Activated CD4-positive, CD25-positive, alpha-beta regulatory T cell treated with anti-CD3 and anti-CD28 coated beads, Interleukin-2, amount 50 U/mL, for 16 hours (primary cell): ENCODE measurements at regions not wholly inside any gene's neighbourhood (a gene's known extent, or its start where the extent isn't known, plus 50 kb on each side); places are given as distances from the start of the nearest gene placed in this dataset.
"Not testable (repeated sequence)": the region's sequence is repeated elsewhere in the genome, so short reads cannot be mapped to it uniquely, and the experiment has no call there.

ENCODE experiments used
- DNase-seq: peaks from one replicate; pipeline ENCODE4 v3.0.0-alpha.2; 2020; ENCODE audit warnings: low read depth, low spot score

- DNase-seq: no peak
Measured at GRCh38 chr11:112694813-112695212, 266.4 kb upstream of the NCAM1 start.

DNA sequence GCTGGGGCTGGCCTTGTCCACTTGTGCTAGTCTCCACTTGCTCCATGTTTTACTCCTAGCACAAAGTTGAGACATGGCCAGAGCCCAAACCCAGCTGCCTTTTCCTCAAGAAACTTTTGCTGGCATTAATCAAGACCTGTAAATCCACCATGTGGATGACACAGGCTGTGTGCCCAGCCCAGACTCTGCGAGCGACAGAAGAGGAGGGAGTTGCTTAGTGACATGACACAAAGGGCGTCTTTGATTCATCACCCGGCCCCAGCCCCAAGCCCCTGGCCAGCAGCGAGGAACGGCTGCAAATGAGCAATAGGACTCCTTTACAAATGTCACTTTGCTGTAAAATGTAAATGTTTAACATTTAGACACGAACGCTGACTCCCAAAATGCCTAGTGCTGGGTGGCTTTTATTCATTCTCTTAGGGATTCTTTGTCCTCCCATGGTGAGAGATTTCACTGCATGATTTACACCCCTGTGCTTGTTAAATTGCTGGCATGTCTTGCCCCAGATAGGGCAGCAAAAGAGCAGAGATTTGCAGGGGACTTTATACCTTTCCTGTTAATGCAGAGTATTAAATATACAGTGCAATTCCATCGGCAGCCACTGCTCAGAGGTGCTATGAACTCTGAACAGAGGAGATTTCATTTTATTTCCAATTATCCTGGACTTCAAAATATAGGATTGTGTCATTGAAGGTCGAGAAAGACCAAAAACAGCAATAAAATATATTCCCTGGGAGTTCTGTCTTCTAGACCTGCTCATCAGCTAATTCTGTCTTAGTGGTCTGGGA, 263.6 kb upstream of the NCAM1 start:
- DNase-seq: no peak

- no peak for DNase-seq
Measured at GRCh38 chr11:112705148-112705547, 256.1 kb upstream of the NCAM1 start.

DNA sequence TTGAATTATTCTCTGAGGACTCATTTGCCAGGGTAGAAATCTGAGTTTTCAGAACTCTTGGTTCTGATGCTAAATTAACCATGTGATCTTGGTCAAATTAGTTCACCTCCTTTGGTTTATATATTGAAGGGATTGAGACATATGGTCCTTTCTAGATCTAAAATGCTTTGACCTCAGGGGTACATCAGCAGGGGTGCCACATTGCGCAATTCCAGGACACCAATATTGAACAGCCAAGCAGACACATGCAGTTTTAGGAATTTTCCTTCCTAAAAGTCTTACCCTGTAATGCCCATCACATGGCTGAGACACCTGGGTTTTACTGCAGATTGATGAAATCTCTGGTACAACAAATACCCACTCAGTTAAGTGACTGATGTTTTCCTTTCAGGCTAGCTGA, 254.4 kb upstream of the NCAM1 start:
- no peak for DNase-seq

DNA sequence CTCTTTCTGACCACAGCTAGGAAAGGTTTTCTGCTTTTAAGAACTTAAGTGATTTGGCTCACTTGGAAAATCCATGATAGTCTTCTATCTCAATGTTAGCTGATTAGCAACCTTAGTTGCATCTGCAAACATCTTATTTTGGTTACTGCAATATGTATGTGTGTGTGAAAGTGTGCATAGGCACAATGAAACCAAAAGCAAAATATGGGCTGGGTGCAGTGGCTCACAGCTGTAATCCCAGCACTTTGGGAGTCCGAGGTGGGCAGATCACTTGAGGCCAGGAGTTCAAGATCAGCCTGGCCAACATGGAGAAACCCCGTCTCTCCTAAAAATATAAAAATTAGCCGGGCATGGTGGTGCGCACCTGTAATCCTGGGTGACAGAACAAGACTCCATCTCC, 246.9 kb upstream of the NCAM1 start:
- not testable (repeated sequence) for DNase-seq

DNA sequence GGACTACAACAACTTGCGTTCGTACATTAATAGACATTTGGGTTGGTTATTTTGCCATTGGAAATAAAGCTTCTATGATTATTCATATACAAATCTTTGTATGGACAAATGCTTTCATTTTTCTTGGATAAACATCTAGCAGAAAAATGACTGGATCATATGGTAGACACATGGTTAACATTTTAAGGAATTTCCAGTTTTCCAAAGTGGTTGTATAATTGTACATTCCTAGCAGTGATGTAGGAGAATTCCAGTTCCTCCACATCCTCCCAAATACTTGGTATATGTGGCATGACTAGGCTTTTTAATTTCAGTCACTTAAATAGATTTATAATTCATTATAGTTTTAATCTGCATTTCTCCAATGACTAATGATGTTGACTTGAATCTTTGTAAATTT, 246.2 kb upstream of the NCAM1 start:
- DNase-seq: no peak

- DNase-seq: no peak
Measured at GRCh38 chr11:112718483-112718882, 242.7 kb upstream of the NCAM1 start.

- DNase-seq: no peak
Measured at GRCh38 chr11:112719736-112720525, 241.3 kb upstream of the NCAM1 start.

DNA sequence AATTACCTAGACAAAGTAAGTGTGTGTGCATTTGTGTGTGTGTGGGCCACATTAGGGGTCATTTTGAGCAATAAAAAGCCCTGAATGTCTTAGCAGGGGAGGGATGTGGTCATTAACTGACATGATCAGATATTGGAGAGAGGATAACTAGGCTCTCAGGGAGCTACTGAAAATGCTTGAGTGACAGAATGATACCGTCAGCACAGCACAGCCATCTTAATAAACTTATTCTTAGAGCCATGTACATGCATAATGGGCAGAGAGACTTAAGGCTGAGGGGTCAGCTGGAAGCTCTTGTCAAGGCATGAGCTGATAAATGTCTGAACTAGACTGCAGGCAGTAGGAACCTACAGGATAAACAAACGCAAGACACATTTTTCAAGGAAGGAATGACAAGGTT, 239.1 kb upstream of the NCAM1 start:
- no peak for DNase-seq

DNA sequence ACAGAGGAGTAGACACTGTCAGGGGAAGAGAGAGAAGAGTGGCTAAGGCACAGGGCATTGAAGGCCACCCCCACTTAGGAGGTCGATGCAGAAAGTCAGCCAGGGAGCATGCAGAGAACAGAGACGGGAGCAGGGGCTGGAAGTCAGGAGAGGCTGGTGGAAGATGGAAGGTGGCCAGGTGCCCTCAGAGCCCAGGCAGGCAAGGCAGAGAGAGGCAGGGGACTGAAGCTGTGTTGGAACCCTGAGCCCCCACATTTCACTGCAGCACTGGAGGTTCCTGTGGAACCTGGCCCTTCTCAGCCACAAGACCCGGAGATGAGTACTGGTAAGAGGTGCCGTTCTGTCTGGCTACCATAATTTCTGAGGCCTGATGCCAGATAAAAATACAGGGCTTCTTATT, 238.3 kb upstream of the NCAM1 start:
- no peak for DNase-seq

GRCh38 chr11:112723676-112724495, 237.3 kb upstream of the NCAM1 start:
- DNase-seq: no peak

DNA sequence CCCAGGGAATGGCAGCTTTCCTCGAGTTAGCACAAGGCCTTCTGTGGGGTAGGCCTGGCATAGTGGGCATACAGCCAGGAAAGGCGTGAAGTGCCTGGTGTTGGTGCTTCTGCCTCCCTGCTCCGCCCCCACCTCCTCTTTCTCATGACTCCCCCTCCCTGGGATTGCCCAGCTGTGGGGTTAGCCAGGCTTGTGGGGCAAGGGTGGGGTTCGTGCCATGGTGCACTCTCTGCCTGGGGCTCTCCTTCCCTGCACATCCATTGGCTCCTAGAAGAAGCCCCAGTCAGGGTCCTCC, 236.8 kb upstream of the NCAM1 start:
- DNase-seq: no peak

DNA sequence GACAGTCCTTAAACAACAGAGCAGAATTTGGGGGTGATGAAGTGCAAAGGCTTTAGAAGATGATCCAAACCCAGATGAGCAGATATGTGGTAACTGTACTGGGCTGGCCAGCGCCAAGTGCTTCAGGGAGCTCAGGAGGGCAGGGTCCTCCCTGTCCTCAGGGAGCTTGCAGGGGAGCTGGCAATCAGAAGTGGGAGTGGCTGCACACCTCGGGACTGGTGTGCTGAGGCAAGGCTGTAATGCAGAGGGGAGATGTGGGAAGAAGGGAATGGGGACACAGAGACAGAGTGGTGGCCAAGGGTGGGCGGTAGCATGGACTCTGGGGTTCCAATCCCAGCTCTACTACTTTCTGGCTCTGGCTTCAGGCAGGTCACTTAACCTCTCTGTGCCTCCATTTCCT, 235.6 kb upstream of the NCAM1 start:
- DNase-seq: no peak

DNA sequence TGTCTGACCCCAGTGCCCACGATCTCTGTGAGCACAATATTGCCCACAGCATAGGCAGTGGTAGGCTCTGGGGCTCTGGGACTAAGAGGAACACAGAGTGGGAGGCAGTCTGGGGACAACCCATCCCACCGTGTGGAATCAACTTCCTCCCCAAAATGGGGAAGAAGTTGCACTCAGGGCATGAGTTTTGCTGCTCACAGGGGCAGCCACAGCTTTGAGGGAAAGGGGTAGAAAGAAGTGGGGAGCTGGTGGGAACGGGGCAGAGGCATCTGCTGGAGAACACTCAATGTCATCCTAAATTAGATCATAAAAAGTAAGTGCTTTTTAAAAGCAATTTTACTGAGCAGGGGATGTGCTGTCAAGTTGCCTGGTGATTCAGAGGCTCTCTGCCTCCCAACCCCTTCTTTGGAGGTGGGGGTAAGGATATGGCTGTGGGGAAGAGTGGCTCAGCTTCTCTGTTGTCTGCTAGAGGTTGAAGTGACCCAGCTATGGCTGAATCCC, 233.8 kb upstream of the NCAM1 start:
- no peak for DNase-seq

DNA sequence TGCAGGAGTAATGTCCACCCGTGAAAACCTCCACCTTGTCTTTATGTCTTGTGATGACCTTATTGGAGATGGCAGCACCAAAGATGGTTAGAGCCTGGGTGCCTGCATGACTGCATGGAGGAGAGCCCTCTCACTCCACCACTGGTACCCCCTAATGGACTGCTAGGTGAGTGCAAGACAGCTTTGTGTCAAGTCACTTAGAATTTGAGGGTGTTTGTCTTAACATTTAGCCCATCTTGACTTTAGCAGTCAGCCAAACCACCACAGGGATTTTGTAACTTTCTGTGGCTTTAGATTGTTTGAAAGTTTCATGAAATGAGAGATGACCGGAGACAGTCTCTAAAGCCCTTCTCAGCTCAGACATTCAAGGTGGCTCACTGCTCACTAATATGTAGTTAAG, 232.9 kb upstream of the NCAM1 start:
- no peak for DNase-seq

GRCh38 chr11:112728716-112729115, 232.5 kb upstream of the NCAM1 start:
- no peak for DNase-seq

DNA sequence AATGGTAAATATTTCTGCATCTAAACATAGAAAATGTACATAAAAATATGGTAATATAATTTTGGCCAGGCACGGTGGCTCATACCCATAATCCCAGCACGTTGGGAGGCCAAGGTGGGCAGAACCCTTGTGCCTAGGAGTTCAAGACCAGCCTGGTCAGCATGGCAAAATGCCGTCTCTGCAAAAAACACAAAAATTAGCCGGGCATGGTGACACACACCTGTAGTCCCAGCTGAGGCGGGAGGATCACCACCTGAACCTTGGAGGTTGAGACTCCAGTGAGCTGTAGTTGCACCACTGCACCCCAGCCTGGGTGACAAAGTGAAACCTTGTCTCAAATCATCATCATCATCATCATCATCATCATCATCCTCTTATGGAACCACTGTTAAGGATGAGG, 230.6 kb upstream of the NCAM1 start:
- no peak for DNase-seq

DNA sequence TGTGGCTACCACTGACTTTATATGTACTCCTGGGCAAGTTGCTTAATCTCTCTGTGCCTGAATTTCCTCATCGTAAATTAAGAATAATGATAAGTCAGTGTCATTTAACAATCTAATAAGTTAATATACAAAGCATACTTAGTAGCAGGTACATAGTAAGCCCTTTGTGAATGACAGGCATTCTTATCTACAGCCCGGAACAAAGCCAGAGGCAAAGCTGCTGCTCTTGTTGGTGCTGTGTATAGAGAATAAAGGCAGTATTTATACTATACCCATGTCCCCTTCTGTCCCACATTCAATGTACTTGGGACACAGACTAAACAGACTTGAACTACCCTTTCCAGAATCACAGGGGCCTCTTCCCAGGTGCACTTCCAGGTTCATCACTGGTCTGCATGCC, 229.7 kb upstream of the NCAM1 start:
- DNase-seq: no peak

GRCh38 chr11:112732031-112732430, 229.2 kb upstream of the NCAM1 start:
- DNase-seq: no peak

DNA sequence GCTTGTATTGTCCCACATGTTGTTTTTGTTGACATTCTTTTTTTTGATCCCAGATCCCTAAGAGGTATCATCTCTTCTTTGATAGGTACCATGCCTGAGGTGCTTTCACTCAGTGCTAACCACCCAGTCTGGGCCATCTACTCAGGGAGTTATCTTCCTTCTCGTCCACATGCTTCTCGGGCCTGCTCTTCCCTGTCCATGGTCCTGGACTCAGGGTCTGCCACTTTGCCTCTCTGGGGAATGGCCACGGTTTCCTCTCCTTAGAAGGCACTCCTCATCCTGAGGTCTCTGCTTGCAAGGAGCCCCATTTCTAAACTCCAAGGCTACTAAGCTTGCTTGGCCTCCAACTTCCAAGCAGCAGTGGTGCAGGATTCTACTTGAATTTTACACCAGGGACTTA, 227.0 kb upstream of the NCAM1 start:
- no peak for DNase-seq

DNA sequence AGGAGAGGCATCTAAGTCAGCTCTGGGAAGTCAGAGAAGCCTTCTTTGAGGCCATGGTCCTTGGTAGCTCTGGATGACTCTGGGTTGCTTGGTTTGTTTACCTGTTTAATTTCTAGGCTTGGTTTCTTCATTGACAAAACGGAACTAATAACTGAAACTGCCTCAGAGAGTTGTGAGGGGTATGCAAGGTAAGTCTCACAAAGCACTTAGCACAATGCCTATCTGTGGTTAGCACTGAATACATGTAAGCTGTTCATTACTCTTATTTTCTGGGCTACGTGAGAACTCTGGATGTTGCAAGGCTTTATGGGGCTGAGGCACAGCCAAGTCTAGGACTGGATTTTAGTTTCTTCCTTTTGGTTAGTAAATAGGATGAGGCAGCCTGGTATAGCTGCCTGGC, 225.8 kb upstream of the NCAM1 start:
- DNase-seq: no peak

- no peak for DNase-seq
Measured at GRCh38 chr11:112744041-112744440, 217.2 kb upstream of the NCAM1 start.
